Left ventricle myocardium inferior (tissue), 1 donor: ENCODE measurements at regions not wholly inside any gene's neighbourhood (a gene's known extent, or its start where the extent isn't known, plus 50 kb on each side); places are given as distances from the start of the nearest gene placed in this dataset.

Experiments
- DNase-seq: peaks from one replicate; pipeline ENCODE4 v3.0.0-alpha.2; 2020
- H3K27ac ChIP-seq: fragments of 200-600 bp; replicated peaks from 2 replicates; pipeline ENCODE4 v1.8.0; 2021
- H3K27me3 ChIP-seq: fragments of 200-600 bp; 2 replicates; pipeline ENCODE4 v1.8.0; 2021; ENCODE audit warnings: low read depth
- H3K36me3 ChIP-seq: fragments of 200-600 bp; 2 replicates; pipeline ENCODE4 v1.8.0; 2021
- H3K4me1 ChIP-seq: fragments of 200-600 bp; 2 replicates; pipeline ENCODE4 v1.8.0; 2021
- H3K4me3 ChIP-seq: fragments of 200-600 bp; 2 replicates; pipeline ENCODE4 v1.8.0; 2021; ENCODE audit warnings: mild to moderate bottlenecking, moderate library complexity
- H3K9me3 ChIP-seq: fragments of 200-600 bp; replicated peaks from 2 replicates; pipeline ENCODE4 v1.8.0; 2021
- intact Hi-C: fragments of 100-400 bp; cut with micrococcal nuclease; formaldehyde crosslinking; loops from one replicate; pipeline ENCODE4 v1.11.0; 2022
- TF ChIP-seq, protein P1 (sequence below): fragments of 200-600 bp; IDR thresholded peaks from 2 replicates; pipeline ENCODE4 v1.8.0; 2021; ENCODE audit warnings: antibody characterized with exemption, mild to moderate bottlenecking, borderline replicate concordance
- donor health status: DM: no; HTN: yes; CAD: no; lungs with severe emphysema.

DNA sequence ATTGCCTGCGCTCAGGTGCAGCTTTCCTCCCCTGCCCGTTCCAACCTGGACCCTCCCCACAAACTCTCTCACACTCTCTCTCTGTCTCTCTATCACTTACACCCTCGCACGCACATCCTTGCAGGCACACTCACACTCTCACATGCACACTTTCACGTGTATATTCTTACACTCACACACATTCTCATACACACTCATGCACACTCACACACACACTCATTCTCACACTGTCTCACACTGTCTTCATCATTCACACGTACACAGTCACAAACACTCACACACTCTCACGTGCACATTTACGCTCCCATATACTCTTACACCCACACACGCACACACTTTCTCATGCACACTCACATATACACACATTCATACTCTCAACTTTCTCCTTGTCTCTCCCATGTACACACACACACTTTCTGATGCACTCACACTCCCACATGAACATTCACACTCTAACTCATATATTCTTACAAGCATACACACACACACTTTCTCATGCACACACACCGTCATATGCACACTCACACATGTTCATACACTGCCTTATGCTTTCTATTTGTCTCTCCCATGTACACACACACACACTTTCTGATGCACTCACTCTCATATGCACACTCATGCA is 229.3 kb downstream of the SNX18 start:
- H3K9me3 ChIP-seq: no peaks in the 10 kb centered on the region
- TF ChIP-seq, protein P1, sequence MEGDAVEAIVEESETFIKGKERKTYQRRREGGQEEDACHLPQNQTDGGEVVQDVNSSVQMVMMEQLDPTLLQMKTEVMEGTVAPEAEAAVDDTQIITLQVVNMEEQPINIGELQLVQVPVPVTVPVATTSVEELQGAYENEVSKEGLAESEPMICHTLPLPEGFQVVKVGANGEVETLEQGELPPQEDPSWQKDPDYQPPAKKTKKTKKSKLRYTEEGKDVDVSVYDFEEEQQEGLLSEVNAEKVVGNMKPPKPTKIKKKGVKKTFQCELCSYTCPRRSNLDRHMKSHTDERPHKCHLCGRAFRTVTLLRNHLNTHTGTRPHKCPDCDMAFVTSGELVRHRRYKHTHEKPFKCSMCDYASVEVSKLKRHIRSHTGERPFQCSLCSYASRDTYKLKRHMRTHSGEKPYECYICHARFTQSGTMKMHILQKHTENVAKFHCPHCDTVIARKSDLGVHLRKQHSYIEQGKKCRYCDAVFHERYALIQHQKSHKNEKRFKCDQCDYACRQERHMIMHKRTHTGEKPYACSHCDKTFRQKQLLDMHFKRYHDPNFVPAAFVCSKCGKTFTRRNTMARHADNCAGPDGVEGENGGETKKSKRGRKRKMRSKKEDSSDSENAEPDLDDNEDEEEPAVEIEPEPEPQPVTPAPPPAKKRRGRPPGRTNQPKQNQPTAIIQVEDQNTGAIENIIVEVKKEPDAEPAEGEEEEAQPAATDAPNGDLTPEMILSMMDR: no peak
- H3K4me3 ChIP-seq: no peak overlapping the region
- no peaks in the 10 kb centered on the region for H3K36me3 ChIP-seq
- intact Hi-C loops: no loop called here
- H3K27me3 ChIP-seq: no peaks in the 10 kb centered on the region
- no peak for DNase-seq
- H3K4me1 ChIP-seq: peaks cover 20% of the 10 kb centered on the region
- H3K27ac ChIP-seq: no peak overlapping the region

DNA sequence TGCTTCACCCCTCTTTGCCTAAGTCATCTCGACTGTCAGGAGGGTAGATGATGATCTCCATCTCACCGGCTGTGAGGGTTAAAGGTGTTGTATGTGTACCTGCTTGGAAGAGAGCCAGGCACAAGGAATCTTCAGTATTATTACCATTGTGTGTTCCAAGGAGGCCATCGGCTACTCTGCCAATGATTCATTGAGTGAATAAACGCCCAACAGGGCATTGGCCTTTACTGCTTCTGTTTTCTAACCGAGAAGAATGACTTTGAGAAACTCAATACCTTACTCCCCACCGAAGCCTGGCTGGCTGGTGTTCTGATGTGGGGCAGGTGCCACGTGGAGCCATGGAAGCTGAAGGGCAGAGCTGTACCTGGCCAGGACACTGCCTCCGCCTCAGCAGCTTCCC is 228.8 kb downstream of the SNX18 start:
- no peak for DNase-seq
- intact Hi-C loops: no loop called here
- Histone ChIP-seq H3K4me1 (peaks cover 20% of the 10 kb centered on the region), H3K36me3 (no peaks in the 10 kb centered on the region), H3K27me3 (no peaks in the 10 kb centered on the region), H3K27ac (no peak overlapping the region), H3K9me3 (no peaks in the 10 kb centered on the region), H3K4me3 (no peak overlapping the region)
- TF ChIP-seq, protein P1: no peak

DNA sequence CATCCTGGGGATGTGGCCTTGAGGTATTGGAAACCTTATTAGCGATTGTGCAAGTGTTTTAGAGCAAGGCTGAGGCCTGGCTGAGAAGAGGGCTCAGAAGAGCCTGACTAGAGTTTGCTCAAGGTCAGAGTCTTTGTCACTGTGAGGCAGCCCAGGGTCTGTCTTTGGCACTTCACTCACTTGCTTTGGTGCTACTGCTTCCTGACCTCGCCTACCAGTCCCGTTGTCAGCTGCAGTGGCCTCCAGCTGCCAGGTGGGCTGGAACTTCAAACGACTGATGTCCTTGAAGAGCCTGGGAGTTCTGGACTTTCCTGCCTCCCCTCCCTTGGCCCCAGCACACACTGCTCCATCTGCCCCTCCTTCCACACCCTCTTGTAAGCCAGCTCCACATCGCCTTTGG is 228.0 kb downstream of the SNX18 start:
- H3K27me3 ChIP-seq: no peaks in the 10 kb centered on the region
- H3K9me3 ChIP-seq: no peaks in the 10 kb centered on the region
- no peak for DNase-seq
- H3K4me1 ChIP-seq: peaks cover 20% of the 10 kb centered on the region
- no peaks in the 10 kb centered on the region for H3K36me3 ChIP-seq
- intact Hi-C loops: no loop called here
- no peak overlapping the region for H3K27ac ChIP-seq
- TF ChIP-seq, protein P1: no peak
- no peak overlapping the region for H3K4me3 ChIP-seq

DNA sequence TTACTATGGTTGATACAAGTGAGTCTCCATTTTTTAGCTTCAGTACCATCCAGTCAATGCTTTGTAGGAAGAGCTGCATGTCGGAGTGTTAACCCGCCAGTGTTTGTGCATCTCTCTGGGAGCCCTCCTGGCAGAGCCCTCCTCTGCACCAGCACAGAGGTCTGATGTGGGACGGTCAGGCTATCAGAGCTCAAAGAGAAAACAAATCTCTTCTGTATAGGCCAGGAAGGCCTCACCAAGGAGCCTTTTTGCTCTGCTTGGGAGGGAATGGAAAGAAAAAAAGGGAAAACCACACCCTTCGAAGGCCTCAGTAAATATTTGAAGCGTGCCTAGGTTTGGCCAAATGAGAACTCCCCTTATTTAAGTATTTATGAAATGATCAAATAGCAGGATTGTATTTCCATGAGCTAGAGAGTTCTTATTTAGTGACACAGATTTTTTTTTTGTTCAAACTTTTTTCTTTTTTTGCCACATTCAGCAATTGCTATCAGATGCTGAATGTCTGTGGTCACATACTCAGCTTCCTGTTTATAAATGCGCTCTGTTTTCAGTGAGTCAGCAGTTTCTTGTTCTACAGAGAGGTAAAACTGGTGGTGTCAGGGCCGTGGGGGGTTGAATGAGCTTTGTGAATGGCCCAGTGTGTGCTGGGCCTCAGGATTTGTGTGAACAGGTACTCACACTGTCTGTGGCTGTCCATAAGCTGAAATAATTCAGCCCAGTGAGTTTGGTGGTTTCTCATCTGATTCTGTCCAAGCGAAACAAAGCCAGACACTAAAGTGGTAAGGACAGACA is 226.6 kb downstream of the SNX18 start:
- Histone ChIP-seq H3K27me3 (no peaks in the 10 kb centered on the region), H3K27ac (peak overlapping the region; percentile 62), H3K4me3 (no peak overlapping the region), H3K36me3 (no peaks in the 10 kb centered on the region), H3K9me3 (no peaks in the 10 kb centered on the region), H3K4me1 (peaks cover 20% of the 10 kb centered on the region)
- no peak for DNase-seq
- intact Hi-C loops: no loop called here
- TF ChIP-seq, protein P1: no peak

DNA sequence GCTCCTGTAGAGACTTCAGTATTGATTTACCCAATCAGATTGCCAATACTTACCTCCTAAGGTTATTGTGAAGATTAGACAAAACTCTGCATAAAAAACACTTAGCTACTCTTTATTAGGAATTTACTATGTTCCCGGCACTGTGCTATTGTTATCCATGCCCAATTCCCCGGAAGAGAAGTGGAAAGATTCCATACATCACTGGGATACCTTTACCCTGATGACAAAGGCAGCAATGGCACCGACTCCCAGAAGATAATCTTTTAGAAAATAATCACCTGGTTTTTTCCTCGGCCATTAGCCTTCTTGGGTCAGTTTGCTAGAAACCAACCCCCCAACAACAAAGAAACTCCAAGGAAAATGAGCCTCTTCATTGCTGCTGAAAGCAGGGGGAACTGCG is 226.0 kb downstream of the SNX18 start:
- Histone ChIP-seq H3K4me1 (peaks cover 22% of the 10 kb centered on the region), H3K4me3 (no peak overlapping the region), H3K27ac (peak overlapping the region; percentile 62), H3K27me3 (no peaks in the 10 kb centered on the region), H3K36me3 (no peaks in the 10 kb centered on the region), H3K9me3 (no peaks in the 10 kb centered on the region)
- TF ChIP-seq, protein P1: no peak
- DNase-seq: no peak
- intact Hi-C loops: no loop called here
